AML-193 (cell line): ENCODE measurements at regions not wholly inside any gene's neighbourhood (a gene's known extent, or its start where the extent isn't known, plus 50 kb on each side); places are given as distances from the start of the nearest gene placed in this dataset.

Experiments used
- DNase-seq, 2 experiments: peaks; one replicate each; lab custom pipeline; 2025; lab: John Stamatoyannopoulos, UW

GRCh38 chr9:13487071-13487470 is 207.6 kb upstream of the MPDZ start:
- DNase-seq = no peak

DNA sequence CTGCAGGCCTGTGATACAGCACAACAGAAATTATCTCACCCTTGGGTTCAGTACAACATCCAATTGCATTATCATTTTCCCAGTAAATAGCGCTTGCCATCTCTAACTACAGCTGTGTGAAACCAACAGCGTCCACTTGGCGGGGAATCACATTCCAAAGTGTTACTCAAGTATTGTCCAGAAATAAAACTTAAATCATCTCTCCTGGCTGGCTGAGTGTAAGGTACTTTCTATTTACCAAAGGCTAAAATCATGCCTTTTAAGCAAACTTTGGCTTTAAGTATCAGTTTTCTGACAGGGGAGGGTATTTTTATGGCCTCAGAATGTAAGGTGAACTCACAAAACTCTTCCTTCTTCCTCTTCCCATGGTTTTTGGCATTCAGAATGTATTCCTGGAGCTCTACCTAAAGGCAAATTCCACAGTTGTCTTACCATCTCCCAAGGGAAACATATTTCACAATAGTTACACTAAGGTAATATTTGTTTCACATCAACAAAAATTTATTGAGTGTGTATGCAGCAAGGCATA is 205.6 kb upstream of the MPDZ start:
- DNase-seq = no peak

- DNase-seq = no peak
Measured at GRCh38 chr9:13484186-13484585, 204.7 kb upstream of the MPDZ start.

GRCh38 chr9:13481274-13481673 is 201.8 kb upstream of the MPDZ start:
- DNase-seq = no peak

DNA sequence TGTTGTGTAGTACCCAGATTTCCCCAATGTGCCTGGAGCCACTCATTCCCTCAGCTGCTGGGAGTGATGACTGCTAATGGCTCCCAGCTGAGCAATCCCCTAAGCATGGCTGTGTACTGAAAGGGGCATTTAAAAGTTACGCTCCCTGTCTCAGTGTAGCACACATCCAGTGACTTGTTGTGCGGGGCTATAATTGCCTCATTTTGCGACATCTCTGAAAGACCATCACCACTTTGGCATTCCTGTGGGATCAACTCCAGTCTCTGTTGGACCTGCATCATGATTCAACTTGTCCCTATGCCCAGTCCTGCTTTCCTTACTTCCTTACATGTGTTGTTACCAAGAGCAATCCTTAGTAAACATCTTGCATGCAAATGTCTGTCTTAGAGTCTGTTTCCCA is 201.2 kb upstream of the MPDZ start:
- DNase-seq = no peak

GRCh38 chr9:13479096-13479495 is 199.6 kb upstream of the MPDZ start:
- DNase-seq = no peak

DNA sequence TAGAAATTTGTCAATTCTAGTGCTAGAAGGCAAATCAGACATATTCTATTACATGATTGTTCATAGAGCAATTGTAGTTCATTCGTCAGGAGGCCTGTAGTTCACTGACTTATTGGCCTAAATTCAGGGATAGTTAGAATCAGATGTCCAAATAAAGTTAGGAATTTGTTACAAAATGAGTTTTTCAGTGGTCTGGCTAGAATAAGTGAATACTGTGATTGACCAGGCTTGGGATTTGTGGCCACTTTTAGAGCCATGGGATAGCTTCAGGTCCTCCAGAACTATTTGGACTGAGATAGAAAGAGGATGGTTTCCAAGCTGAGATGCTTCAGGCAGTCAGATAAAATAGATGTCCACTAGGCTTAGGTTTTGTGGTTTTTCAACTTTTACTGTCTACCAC is 199.1 kb upstream of the MPDZ start:
- DNase-seq = no peak

DNA sequence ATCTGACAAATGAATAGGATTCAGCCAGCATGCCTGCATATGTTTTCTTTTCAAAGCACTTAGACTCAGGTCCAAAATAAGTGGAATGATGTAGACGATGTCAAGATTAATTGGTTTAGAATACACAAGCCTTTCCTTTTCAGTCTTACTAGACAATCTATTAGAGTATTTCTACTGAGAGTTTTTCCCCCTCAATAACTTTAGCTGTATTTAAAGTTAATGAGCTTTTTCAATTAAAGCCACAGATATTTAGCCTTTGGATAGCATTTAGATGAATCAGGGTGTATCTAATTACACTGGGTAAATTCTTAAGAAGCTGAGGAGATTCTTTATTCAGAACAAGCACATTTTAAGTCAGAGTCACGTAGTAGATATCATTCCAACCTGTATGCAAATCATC is 198.7 kb upstream of the MPDZ start:
- DNase-seq = no peak

DNA sequence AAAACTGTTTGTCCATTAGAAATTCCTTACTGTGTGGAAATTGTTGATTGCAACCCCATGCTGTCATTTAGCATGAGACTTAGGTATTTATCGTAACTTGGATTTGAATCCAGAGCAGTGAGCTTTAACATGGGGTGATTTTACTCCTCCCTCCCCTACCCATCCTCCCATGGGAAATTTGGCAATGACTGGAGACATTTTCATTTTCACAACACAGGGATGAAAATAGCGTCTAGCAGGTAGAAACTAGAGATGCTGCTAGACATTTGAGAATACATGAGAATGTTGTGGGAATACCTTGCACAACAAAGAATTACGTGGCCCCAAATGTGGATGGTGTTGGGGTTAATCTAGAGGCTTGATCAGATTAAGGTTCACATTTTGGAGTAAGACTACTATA is 191.3 kb upstream of the MPDZ start:
- no peak for DNase-seq

GRCh38 chr9:13467157-13467556 is 187.7 kb upstream of the MPDZ start:
- DNase-seq = no peak

- DNase-seq = no peak
Measured at GRCh38 chr9:13461414-13461991, 182.0 kb upstream of the MPDZ start.

GRCh38 chr9:13459071-13459470 is 179.6 kb upstream of the MPDZ start:
- DNase-seq = no peak

- DNase-seq = no peak
Measured at GRCh38 chr9:13457795-13458194, 178.3 kb upstream of the MPDZ start.

DNA sequence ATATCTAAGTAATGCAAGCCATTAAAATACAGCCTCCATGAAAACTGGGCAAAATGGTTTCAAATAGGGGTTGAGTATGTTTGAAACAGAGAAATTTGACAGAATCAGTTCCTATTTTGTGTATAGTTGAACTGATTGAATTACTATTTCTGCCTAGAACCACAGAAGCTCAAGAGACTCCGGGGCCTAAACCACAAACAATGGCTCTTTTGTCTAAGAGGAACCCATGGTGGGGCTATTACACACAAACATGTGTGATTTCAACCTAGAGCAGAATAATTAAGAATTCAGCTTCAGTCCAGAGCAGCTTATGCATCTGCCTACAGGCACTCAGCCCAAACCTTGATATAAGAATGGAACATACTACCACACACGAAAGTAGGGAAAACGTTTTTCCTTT is 171.2 kb upstream of the MPDZ start:
- DNase-seq = no peak

DNA sequence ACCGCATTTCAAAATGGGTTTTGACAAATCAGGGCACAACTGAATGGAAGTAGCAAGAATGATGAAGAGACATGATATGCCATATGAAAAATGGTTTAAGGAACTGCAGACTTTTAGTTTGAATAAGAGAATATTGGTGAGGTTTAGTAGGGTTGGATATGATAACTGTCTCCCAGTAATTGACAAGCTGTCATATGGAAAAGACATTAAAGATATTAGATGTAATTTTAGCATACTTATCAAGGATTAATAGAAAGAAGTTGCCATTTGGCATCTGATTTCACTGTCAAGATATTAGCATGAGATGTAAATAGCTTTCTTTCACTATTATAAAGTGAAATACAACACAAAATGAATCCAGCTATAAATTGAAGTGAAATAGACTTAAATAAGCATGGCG is 169.0 kb upstream of the MPDZ start:
- DNase-seq = no peak

DNA sequence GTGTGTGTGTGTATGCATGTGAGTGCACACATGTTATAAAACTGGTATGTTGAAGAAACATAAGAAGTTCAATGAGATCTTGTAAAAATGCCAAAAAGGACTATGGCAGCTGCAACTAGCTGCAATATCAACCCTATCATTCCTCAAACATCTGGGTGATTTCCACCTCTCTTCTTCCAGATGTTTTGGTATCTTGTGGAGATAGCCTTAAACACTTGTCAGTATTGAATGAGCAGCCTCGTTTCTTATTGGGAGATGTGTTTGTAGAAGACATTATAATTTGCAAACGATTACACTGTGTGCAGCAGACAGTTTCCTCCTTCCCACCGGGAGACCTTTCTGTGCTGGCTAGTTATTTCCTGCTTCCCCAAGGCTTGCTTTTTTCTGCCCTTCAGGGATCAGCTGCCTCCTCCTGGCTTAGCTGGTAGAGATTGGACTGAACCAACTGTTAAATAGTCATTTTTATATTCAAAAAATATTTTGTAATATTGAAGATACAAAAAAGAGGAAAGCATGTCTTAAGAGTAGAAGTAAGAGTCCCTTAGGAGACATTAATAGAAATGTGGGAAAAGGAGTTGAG is 168.4 kb upstream of the MPDZ start:
- no peak for DNase-seq

GRCh38 chr9:13446938-13447842 is 167.7 kb upstream of the MPDZ start:
- no peak for DNase-seq

DNA sequence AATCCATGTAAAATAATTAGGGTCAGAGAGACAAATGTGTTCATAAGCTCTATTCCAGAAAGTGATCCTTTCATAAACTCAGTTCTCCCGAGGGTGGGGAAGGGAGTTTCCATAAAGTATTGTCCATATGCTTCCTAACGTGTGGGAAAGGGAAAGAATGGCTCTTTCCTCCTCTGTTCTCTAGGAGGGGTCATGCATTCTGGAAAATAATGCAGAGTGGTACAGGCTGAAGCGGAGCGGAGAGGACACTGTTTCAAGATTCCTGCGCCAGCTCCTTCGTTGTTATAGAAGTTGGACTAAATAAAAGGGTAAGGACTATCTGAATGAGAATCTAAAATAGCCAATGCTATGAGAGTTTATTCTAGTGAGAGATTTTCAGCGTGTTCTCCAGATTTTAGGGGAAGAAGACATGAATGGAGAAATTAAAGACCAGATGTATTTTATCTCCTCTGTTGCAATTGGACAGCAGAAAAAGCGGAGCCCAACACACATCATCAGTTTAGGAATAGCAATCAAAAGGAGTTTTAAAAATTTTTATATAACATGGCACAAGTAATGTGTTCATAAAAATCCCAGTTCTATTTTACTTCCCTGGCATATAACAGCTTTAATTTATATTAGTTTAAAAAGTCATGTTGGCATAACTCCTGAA is 166.9 kb upstream of the MPDZ start:
- no peak for DNase-seq

GRCh38 chr9:13445103-13445500 is 165.6 kb upstream of the MPDZ start:
- no peak for DNase-seq

GRCh38 chr9:13444245-13445102 is 165.0 kb upstream of the MPDZ start:
- no peak for DNase-seq

DNA sequence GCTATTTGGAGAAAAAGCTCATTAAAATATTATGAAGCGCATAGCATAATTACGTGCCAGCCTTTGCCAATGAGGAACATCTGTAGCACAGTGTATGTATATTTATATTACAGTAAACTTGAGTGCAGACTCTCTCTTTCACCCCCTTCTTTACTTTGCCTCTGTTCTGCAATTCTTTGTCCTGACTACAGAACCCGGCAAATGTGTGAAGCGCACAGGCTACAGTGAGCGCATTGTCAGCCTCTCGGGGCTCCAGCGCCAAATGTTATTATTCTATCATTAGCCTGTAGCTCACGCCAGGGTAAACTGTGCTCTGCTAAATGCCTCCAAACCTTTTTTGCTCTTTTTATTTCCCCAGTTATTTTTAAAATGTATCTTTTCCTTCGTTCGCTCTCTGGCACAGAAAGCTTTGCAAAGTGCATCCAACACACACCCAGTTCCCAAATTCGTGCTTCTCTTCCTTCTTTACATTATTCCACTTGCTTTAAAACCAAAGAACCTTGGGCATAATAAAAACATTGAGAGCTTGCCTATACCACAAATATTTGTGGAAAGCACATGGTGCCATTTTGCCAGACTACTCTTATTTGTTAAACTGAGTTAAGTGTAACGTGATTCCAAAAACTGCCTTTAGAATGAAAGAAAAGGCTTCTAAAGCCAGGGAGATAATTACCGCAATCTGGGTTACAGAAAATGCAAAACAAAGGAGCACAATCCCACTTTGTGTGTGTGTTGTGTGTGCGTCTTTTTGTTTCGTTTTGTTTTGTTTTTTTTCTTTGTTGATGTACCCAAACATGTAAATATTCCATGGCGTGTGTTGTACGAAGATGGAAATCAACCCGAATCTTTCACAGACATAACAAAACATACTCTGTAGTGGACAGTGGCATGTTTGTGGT is 164.1 kb upstream of the MPDZ start:
- DNase-seq = no peak
